ENCODE measurements at regions not wholly inside any gene's neighbourhood (a gene's known extent, or its start where the extent isn't known, plus 50 kb on each side); places are given as distances from the start of the nearest gene placed in this dataset.

GRCh38 chr6:149229096-149229495 is 88.4 kb upstream of the TAB2 start:
- no peak for TF ChIP-seq CTCF (IDR thresholded peaks at IDR 0.05)
- TF ChIP-seq EZH2phosphoT487 (IDR thresholded peaks at IDR 0.05) = no peak
- no peak for TF ChIP-seq EZH2 (IDR thresholded peaks at IDR 0.05)
